Neural cell (in vitro differentiated cells): ENCODE measurements at regions not wholly inside any gene's neighbourhood (a gene's known extent, or its start where the extent isn't known, plus 50 kb on each side); places are given as distances from the start of the nearest gene placed in this dataset.

Experiments
- CTCF ChIP-seq: fragments of 450-650 bp; IDR thresholded peaks from 2 replicates; pipeline ENCODE4 v1.5.1; 2014; ENCODE audit warnings: antibody characterized with exemption, mild to moderate bottlenecking, moderate library complexity; ENCODE audit not compliant: poor library complexity, severe bottlenecking
- EP300 ChIP-seq: fragments of 450-650 bp; conservative IDR thresholded peaks from 2 replicates; pipeline ENCODE4 v1.6.1; 2014; ENCODE audit warnings: antibody characterized with exemption, mild to moderate bottlenecking, moderate library complexity; ENCODE audit not compliant: poor library complexity, severe bottlenecking
- EZH2 ChIP-seq: fragments of 200-600, 300-800 bp; shearing (Covaris generic), sonication (generic); IDR thresholded peaks from 2 replicates; pipeline ENCODE4 v1.6.1; 2014; ENCODE audit warnings: antibody characterized with exemption, low read length, borderline replicate concordance, mild to moderate bottlenecking; ENCODE audit not compliant: insufficient read depth, poor library complexity, severe bottlenecking
- MXI1 ChIP-seq: fragments of 450-650 bp; conservative IDR thresholded peaks from 2 replicates; pipeline ENCODE4 v1.6.1; 2014; ENCODE audit warnings: antibody characterized with exemption, mild to moderate bottlenecking; ENCODE audit not compliant: poor library complexity, severe bottlenecking
- POLR2AphosphoS5 ChIP-seq: IDR thresholded peaks from 2 replicates; pipeline ENCODE4 v1.6.1; 2012
- RAD21 ChIP-seq: fragments of 450-650 bp; conservative IDR thresholded peaks from 2 replicates; pipeline ENCODE4 v1.6.1; 2014; ENCODE audit warnings: antibody characterized with exemption, mild to moderate bottlenecking, moderate library complexity
- REST ChIP-seq: IDR thresholded peaks from 2 replicates; pipeline ENCODE4 v1.6.1; 2012; ENCODE audit warnings: borderline replicate concordance
- TAF1 ChIP-seq: IDR thresholded peaks from 2 replicates; pipeline ENCODE4 v1.6.1; 2012; ENCODE audit warnings: low read depth

DNA sequence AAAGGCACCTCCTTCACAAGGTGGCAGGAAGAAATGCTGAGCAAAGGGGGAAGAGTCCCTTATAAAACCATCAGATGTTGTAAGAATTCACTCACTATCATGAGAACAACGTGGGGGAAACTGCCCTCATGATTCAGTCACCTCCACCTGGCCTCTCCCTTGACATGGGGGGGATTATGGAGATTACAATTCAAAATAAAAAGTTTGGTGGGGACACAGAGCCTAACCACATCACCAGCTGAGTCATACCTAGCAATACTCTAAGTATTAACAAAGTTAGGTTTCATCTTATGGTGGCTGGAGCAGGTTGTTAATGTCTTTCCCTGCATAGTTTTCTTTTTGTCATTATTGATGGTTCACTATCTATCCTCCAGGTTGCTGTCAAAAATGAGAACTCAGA lies 113.2 kb upstream of the PPFIA2 start:
- TF ChIP-seq CTCF (no peak), REST (no peak), POLR2AphosphoS5 (no peak), RAD21 (no peak), EP300 (no peak), MXI1 (no peak), EZH2 (no peak), TAF1 (no peak)
